PC-3 (cell line): ENCODE measurements at regions not wholly inside any gene's neighbourhood (a gene's known extent, or its start where the extent isn't known, plus 50 kb on each side); places are given as distances from the start of the nearest gene placed in this dataset.

Experiments
- ATAC-seq: fragments of 200-7000 bp; cut with Tn5 transposase; 2 replicates; pipeline ENCODE4 v1.9.1; 2020; ENCODE audit warnings: mild to moderate bottlenecking, moderate library complexity
- BruUV-seq: library from RNA; stranded (reverse); fragments of 400-500 nt; replicated peaks from 2 replicates; lab custom pipeline; 2021; lab: Mats Ljungman, UMichigan
- CTCF ChIA-PET: fragments of 300-600 bp; sonication (Branson Sonifier 250); formaldehyde crosslinking; loops from one replicate; lab custom pipeline; 2022; ENCODE audit warnings: antibody characterized with exemption; lab: Charles Lee
- POLR2A ChIA-PET: fragments of 300-600 bp; sonication (Branson Sonifier 250); formaldehyde crosslinking; loops from one replicate; lab custom pipeline; 2022; ENCODE audit warnings: antibody characterized with exemption; ENCODE audit not compliant: unreplicated experiment; lab: Charles Lee
- DNase-seq: peaks from one replicate; pipeline ENCODE4 v3.0.0-alpha.2; 2015
- H2AFZ ChIP-seq: fragments of 300-600 bp; sonication (generic); 2 replicates; pipeline ENCODE4 v1.6.0; 2016; ENCODE audit warnings: antibody characterized with exemption, low read length
- H3F3A ChIP-seq: fragments of 300-600 bp; sonication (generic); one replicate; pipeline ENCODE4 v1.6.0; 2017; ENCODE audit warnings: antibody characterized with exemption, low read length, control low read depth, mild to moderate bottlenecking; ENCODE audit not compliant: unreplicated experiment
- H3K27ac ChIP-seq: fragments of 300-600 bp; sonication (generic); 2 replicates; pipeline ENCODE4 v1.5.1; 2016; ENCODE audit warnings: mild to moderate bottlenecking, low read length
- H3K27me3 ChIP-seq: fragments of 300-600 bp; sonication (generic); 2 replicates; pipeline ENCODE4 v1.6.1; 2016; ENCODE audit warnings: low read length, mixed read lengths
- H3K36me3 ChIP-seq: fragments of 300-600 bp; sonication (generic); 2 replicates; pipeline ENCODE4 v1.6.1; 2016; ENCODE audit warnings: low read depth, mixed run types, low read length, mixed read lengths
- H3K4me1 ChIP-seq: fragments of 300-600 bp; sonication (generic); 2 replicates; pipeline ENCODE4 v1.5.1; 2016; ENCODE audit warnings: low read length; ENCODE audit not compliant: insufficient read depth
- H3K4me2 ChIP-seq: fragments of 300-600 bp; sonication (generic); 2 replicates; pipeline ENCODE4 v1.6.0; 2016; ENCODE audit warnings: low read length
- H3K4me3 ChIP-seq: fragments of 300-600 bp; sonication (generic); 2 replicates; pipeline ENCODE4 v1.5.1; 2016; ENCODE audit warnings: mild to moderate bottlenecking, low read length, mixed read lengths
- H3K79me2 ChIP-seq: fragments of 300-600 bp; sonication (generic); 2 replicates; pipeline ENCODE4 v1.6.1; 2017; ENCODE audit warnings: low read length, mixed read lengths
- H3K9ac ChIP-seq: fragments of 300-600 bp; sonication (generic); 2 replicates; pipeline ENCODE4 v1.6.0; 2016; ENCODE audit warnings: mild to moderate bottlenecking, low read length
- H3K9me2 ChIP-seq: fragments of 300-600 bp; sonication (generic); replicated peaks from 2 replicates; pipeline ENCODE4 v1.6.1; 2016; ENCODE audit warnings: mixed run types, low read length, mixed read lengths
- H3K9me3 ChIP-seq: fragments of 300-600 bp; sonication (generic); 2 replicates; pipeline ENCODE4 v1.6.1; 2016; ENCODE audit warnings: low read length, mixed read lengths
- H4K20me1 ChIP-seq: fragments of 300-600 bp; sonication (generic); 2 replicates; pipeline ENCODE4 v1.6.1; 2016; ENCODE audit warnings: low read length, mixed read lengths
- EZH2 ChIP-seq: fragments of 300-600 bp; sonication (generic); IDR thresholded peaks from one replicate; pipeline ENCODE4 v1.6.1; 2017; ENCODE audit warnings: antibody characterized with exemption, mild to moderate bottlenecking, low read length; ENCODE audit not compliant: unreplicated experiment
- EZH2phosphoT487 ChIP-seq: fragments of 300-600 bp; sonication (generic); IDR thresholded peaks from 2 replicates; pipeline ENCODE4 v1.6.1; 2018; ENCODE audit warnings: mild to moderate bottlenecking, antibody characterized with exemption, low read length, borderline replicate concordance
- intact Hi-C: fragments of 100-400 bp; cut with micrococcal nuclease; formaldehyde crosslinking; loops from 2 replicates; pipeline ENCODE4 v1.9.0; 2023
- TF ChIP-seq, protein P1 (sequence below): fragments of 300-600 bp; sonication (generic); conservative IDR thresholded peaks from 2 replicates; pipeline ENCODE4 v1.5.1; 2017; ENCODE audit warnings: antibody characterized with exemption, low read depth, mild to moderate bottlenecking, low read length

DNA sequence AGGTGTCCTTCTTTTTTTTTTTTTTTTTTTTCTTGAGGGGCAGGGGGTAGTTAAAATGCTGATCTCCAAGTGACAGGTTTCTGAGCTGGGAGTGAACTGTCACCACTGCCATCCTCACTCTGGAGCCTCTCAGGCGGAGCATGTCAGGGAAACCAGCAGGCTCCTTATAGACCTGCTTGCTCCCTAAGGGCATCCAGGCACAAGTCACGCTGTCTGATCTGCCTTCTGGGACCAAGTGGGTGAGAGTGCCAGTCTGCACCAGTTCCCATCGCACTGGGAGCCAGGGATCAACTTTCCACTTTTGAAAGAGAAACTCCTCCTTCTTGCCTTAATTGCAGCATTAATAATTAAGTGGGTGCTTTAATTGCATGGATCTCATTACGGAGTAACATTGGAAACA is 537.9 kb upstream of the CADM1 start:
- Histone ChIP-seq H3F3A (no peaks in the 10 kb centered on the region), H2AFZ (no peak overlapping the region), H3K4me3 (no peak overlapping the region), H4K20me1 (no peaks in the 10 kb centered on the region), H3K9ac (no peak overlapping the region), H3K9me3 (peaks cover 29% of the 10 kb centered on the region), H3K27me3 (no peaks in the 10 kb centered on the region), H3K9me2 (no peaks in the 10 kb centered on the region), H3K36me3 (no peaks in the 10 kb centered on the region), H3K79me2 (no peaks in the 10 kb centered on the region), H3K4me2 (no peak overlapping the region), H3K4me1 (no peaks in the 10 kb centered on the region), H3K27ac (no peak overlapping the region)
- BruUV-seq, result no TSS peak
- ChIA-PET CTCF (no interaction called here), POLR2A (no interaction called here)
- intact Hi-C loops, result no loop called here
- no peak for ATAC-seq
- DNase-seq, result no peak
- TF ChIP-seq EZH2phosphoT487 (no peak), EZH2 (no peak)
- TF ChIP-seq, protein P1, sequence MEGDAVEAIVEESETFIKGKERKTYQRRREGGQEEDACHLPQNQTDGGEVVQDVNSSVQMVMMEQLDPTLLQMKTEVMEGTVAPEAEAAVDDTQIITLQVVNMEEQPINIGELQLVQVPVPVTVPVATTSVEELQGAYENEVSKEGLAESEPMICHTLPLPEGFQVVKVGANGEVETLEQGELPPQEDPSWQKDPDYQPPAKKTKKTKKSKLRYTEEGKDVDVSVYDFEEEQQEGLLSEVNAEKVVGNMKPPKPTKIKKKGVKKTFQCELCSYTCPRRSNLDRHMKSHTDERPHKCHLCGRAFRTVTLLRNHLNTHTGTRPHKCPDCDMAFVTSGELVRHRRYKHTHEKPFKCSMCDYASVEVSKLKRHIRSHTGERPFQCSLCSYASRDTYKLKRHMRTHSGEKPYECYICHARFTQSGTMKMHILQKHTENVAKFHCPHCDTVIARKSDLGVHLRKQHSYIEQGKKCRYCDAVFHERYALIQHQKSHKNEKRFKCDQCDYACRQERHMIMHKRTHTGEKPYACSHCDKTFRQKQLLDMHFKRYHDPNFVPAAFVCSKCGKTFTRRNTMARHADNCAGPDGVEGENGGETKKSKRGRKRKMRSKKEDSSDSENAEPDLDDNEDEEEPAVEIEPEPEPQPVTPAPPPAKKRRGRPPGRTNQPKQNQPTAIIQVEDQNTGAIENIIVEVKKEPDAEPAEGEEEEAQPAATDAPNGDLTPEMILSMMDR, result no peak

DNA sequence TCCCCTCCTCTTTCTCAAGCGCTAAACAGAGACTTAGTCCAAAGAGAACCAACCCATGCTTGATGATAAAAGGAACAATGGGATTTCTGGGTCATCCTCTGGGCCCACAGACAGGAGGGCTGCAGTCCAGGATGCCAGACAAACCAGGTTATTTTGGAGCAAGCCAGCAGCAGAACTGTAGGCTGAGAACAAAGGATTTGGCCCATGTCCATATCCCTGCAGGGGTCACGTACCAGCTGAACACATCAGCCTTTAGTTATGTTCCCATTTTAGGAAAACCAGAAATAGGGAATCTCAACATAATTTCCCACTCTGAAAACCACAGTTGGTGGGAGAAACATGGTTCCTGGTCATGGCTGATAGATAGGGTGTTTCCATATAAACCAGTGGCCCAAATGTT is 533.6 kb upstream of the CADM1 start:
- peaks cover 39% of the 10 kb centered on the region for H3K9me3 ChIP-seq
- no peaks in the 10 kb centered on the region for H3K4me1 ChIP-seq
- no peak overlapping the region for H2AFZ ChIP-seq
- H3K36me3 ChIP-seq, result no peaks in the 10 kb centered on the region
- H3K27me3 ChIP-seq, result no peaks in the 10 kb centered on the region
- H3F3A ChIP-seq, result no peaks in the 10 kb centered on the region
- H3K4me3 ChIP-seq, result no peak overlapping the region
- H3K27ac ChIP-seq, result no peak overlapping the region
- DNase-seq (no peak), ATAC-seq (no peak)
- H3K9me2 ChIP-seq, result no peaks in the 10 kb centered on the region
- no TSS peak for BruUV-seq
- TF ChIP-seq, protein P1, result no peak
- TF ChIP-seq EZH2phosphoT487 (no peak), EZH2 (no peak)
- ChIA-PET CTCF (no interaction called here), POLR2A (no interaction called here)
- intact Hi-C loops, result no loop called here
- no peaks in the 10 kb centered on the region for H3K79me2 ChIP-seq
- no peaks in the 10 kb centered on the region for H4K20me1 ChIP-seq
- H3K4me2 ChIP-seq, result no peak overlapping the region
- no peak overlapping the region for H3K9ac ChIP-seq

DNA sequence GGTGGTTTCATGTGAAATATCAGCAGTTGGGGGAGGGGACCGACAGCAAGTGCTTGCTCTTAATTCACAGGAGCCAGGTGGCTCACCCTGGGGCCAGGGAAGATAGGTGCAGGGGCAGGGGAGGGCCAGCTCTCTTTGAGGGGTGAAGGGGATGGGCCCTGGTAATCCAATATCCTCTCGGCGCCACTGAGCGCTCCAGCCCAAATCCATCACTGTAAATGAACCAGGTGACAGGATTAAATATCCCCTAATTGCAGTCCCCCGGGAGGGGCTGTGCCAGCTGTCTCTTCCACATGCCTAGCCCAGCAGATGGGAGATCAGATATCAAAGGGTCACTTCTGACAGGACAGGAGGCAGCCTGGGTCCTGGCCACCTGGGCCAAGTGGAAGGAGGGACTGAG is 531.8 kb upstream of the CADM1 start:
- Histone ChIP-seq H3K79me2 (no peaks in the 10 kb centered on the region), H3K27me3 (no peaks in the 10 kb centered on the region), H3K27ac (no peak overlapping the region), H3K9me2 (no peaks in the 10 kb centered on the region), H3K9ac (no peak overlapping the region), H3F3A (no peaks in the 10 kb centered on the region), H3K36me3 (no peaks in the 10 kb centered on the region), H2AFZ (no peak overlapping the region), H3K4me1 (no peaks in the 10 kb centered on the region), H3K4me2 (no peak overlapping the region), H4K20me1 (no peaks in the 10 kb centered on the region), H3K9me3 (peaks cover 45% of the 10 kb centered on the region), H3K4me3 (no peak overlapping the region)
- TF ChIP-seq EZH2phosphoT487, result no peak
- TF ChIP-seq, protein P1, result no peak
- TF ChIP-seq EZH2, result no peak
- ChIA-PET POLR2A (no interaction called here), CTCF (no interaction called here)
- no peak for ATAC-seq
- DNase-seq, result no peak
- intact Hi-C loops, result no loop called here
- no TSS peak for BruUV-seq
